ENCODE measurements at regions not wholly inside any gene's neighbourhood (a gene's known extent, or its start where the extent isn't known, plus 50 kb on each side); places are given as distances from the start of the nearest gene placed in this dataset.

DNA sequence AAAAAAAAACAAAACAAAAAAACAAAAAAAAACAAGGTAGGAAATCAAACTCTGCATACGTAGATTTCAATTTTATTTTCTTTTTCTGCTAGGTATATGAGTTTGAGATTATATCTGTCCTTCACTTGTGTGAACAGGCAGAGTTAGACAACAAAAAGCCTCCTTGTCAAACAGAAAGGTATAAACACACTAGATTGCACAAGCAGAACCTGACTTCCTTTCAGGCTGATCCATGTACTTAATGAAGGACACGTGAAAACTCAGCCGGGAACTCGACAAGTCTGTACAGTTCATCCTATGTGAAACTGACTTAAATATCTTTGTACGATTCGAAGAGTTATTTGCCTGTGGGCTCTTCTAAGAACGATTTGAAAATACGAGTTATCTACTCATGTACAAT lies 254.1 kb downstream of the ARL4A start:
- H3K27me3 Mint-ChIP-seq = peaks cover 3% of the 10 kb centered on the region
- H3K27ac Mint-ChIP-seq = no peak overlapping the region
- no peak for DNase-seq
- no peaks in the 10 kb centered on the region for H3K36me3 Mint-ChIP-seq (ENCODE audit: low read depth)
- H3K9me3 Mint-ChIP-seq = no peaks in the 10 kb centered on the region
- H3K4me1 Mint-ChIP-seq (ENCODE audit: low read depth) = no peaks in the 10 kb centered on the region
- no peak overlapping the region for H3K4me3 Mint-ChIP-seq

DNA sequence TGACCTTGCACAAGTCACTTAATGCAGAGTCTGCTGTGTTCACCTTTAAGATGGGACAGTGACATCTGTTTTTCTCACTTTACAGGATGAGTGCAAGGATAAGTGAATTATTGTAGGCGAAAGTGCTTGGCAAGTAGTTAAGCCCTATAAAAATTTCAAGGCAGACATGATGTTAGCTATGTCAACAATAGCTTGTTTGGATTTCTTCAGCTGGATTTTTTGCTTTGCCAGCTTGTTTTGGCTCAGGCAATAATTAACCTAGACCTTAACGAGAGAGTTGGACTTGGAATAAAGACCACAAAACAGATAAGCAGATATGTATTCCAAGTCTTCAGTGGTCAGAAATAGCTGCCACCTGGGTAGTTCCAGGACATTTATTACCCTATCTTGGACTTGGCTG lies 255.2 kb downstream of the ARL4A start:
- H3K36me3 Mint-ChIP-seq (ENCODE audit: low read depth) = no peaks in the 10 kb centered on the region
- no peaks in the 10 kb centered on the region for H3K9me3 Mint-ChIP-seq
- no peaks in the 10 kb centered on the region for H3K4me1 Mint-ChIP-seq (ENCODE audit: low read depth)
- H3K4me3 Mint-ChIP-seq = no peak overlapping the region
- no peak overlapping the region for H3K27ac Mint-ChIP-seq
- DNase-seq = no peak
- peaks cover 3% of the 10 kb centered on the region for H3K27me3 Mint-ChIP-seq

DNA sequence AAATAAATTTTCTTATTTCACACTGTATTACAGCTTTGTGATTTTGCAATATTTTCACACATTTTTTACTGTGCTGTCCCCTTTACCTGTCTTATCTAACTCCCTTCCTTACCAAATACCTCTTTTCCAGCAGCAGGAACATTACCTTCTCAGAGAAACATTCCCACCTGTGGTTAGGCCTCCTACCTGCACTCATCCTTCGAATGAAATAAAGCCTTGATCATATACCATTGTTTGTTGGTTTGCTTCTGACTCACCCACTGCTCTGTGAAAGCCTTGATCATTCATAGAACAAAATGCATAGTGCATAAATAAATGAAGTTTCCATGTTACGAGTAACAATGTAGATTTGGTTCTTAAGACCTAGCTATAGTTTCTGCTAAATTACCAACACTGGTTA lies 256.3 kb downstream of the ARL4A start:
- no peak overlapping the region for H3K4me3 Mint-ChIP-seq
- H3K4me1 Mint-ChIP-seq (ENCODE audit: low read depth) = no peaks in the 10 kb centered on the region
- peaks cover 3% of the 10 kb centered on the region for H3K27me3 Mint-ChIP-seq
- DNase-seq = no peak
- no peaks in the 10 kb centered on the region for H3K9me3 Mint-ChIP-seq
- H3K36me3 Mint-ChIP-seq (ENCODE audit: low read depth) = no peaks in the 10 kb centered on the region
- no peak overlapping the region for H3K27ac Mint-ChIP-seq

DNA sequence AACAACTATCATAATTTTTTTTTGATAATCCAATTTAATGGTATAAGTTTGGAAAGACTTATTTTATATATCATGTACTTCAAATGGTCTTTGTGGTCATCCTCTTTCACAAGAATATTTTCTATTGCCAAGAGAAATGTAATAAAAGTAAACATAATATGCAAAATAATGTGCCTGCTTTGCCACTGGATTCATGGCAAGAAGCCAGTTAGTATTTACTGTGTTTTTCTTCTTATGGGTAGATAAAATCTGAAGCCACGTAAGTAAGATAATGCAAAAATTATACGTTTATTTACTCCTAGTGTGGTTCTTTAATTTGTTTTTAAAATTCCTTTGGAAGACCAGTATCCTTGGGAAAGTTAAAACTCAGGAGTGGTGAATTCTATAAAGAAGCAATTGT lies 258.5 kb downstream of the ARL4A start:
- Mint-ChIP-seq H3K27me3 (peaks cover under 1% of the 10 kb centered on the region), H3K4me1 (ENCODE audit: low read depth) (no peaks in the 10 kb centered on the region), H3K4me3 (no peak overlapping the region), H3K9me3 (no peaks in the 10 kb centered on the region), H3K27ac (no peak overlapping the region), H3K36me3 (ENCODE audit: low read depth) (no peaks in the 10 kb centered on the region)
- DNase-seq = no peak

DNA sequence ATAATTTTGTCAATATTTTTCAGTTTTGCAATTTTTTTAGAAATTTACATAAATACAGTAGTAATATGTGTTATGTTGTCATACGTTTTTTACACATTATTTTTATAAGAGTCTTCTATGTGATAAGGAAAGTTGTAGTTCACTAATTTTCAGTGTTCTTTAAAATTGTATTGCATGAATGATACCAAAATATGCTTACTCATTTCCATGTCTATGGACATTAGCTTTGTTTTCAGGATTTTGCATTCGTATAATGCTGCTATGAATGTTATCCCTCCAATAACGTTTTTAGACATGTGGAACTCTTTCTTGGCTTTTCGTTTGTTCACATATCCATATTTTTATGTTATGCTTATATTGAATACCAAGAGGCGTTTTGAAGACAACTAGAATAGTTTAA lies 260.0 kb downstream of the ARL4A start:
- H3K9me3 Mint-ChIP-seq = no peaks in the 10 kb centered on the region

DNA sequence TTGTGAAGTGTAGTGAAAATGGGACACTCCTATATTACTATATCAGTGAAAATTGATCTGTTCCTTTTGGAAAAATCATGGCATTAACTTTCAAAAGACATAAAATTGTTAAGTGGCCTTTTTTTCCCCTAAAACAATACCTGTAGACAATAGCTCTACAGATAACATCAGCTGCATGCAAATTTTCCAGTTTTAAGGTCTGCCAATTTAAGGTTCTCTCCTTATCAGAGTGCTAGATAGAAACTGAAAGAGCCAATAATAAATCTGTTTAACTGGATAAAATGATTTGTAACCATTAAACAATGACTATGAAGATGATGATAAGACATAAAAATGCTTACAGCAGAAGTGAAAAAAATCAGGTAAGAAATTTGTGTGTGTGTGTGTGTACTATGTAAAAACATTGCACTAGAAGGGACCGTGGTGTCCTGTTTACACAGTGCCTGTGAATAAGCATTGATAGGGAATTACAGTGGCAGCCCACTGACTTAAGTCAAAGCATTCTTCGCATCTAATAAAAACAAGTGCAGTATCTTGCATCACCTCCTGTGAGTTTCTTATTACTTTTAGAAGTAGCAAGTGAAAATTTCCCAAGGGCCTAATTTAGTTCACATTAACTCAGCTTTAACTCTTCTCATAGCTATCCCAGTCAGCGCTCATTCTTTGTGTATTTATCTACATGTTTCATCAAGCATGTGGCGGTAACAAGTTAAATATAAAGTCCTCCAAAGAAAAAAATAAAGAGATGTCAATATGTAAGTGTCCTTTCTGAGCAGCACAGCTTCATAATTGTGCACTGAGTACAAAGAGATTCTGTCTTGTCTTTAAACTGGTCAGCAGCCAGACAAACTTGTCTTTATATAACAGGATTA lies 261.9 kb downstream of the ARL4A start:
- Mint-ChIP-seq H3K27ac (no peak overlapping the region), H3K4me3 (no peak overlapping the region), H3K27me3 (peaks cover 3% of the 10 kb centered on the region), H3K9me3 (no peaks in the 10 kb centered on the region), H3K36me3 (ENCODE audit: low read depth) (no peaks in the 10 kb centered on the region), H3K4me1 (ENCODE audit: low read depth) (no peaks in the 10 kb centered on the region)
- DNase-seq = no peak

More for the DNA sequence above, 260.0 kb downstream of the ARL4A start:
- no peak overlapping the region for H3K4me3 Mint-ChIP-seq
- H3K27ac Mint-ChIP-seq = no peak overlapping the region
- H3K36me3 Mint-ChIP-seq (ENCODE audit: low read depth) = no peaks in the 10 kb centered on the region
- H3K27me3 Mint-ChIP-seq = peaks cover 3% of the 10 kb centered on the region
- DNase-seq = no peak
- no peaks in the 10 kb centered on the region for H3K4me1 Mint-ChIP-seq (ENCODE audit: low read depth)

DNA sequence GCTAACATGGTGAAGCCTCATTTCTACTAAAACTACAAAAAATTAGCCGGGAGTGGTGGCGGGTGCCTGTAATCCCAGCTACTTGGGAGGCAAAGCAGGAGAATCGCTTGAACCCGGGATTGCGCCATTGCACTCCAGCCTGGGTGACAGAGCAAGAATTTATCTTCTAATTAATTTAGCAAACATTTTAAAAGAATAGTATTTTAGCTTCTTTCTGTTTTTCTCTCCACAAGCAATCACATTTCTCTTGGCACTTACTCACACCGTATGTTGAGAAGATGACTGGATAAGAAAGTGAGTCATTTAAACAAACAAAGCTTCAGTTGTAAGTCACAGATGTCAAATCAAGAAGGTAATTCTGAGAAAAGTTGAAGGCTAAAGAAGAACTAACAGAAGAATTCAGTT lies 264.0 kb downstream of the ARL4A start:
- Mint-ChIP-seq H3K4me3 (no peak overlapping the region), H3K27ac (no peak overlapping the region), H3K9me3 (no peaks in the 10 kb centered on the region), H3K4me1 (ENCODE audit: low read depth) (no peaks in the 10 kb centered on the region), H3K36me3 (ENCODE audit: low read depth) (no peaks in the 10 kb centered on the region), H3K27me3 (peaks cover 3% of the 10 kb centered on the region)
- no peak for DNase-seq

DNA sequence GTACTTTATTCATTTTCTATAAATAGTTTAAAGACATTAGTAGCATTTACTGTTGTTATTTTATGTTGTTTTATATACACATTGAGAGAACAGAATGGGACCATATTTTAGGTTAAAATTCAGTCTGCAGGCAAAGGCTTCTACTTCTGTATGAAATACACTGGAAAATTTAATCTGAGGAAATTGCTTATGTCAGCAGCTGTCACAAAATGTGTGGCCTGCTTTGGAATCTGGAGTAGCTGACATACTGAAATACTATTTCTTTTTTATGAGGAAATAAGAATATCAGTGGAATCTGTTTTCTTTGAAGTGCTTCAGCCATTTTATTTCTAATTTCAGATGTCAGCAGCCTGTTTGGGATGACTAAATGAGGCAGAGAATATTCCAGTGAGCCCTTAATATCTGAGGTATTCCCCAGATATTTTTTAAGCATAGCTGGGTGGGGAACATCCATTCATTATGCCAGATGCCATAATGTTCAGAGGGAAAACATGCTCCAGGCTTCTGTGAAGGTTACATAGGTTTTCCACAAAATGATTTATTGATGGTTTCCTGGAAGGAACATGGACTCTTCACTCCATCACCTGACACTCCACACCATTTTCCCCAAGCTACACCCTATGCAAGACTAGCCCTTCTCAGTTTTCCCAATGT lies 267.1 kb downstream of the ARL4A start:
- H3K27me3 Mint-ChIP-seq = peaks cover 4% of the 10 kb centered on the region
- no peak overlapping the region for H3K27ac Mint-ChIP-seq
- no peaks in the 10 kb centered on the region for H3K9me3 Mint-ChIP-seq
- no peaks in the 10 kb centered on the region for H3K36me3 Mint-ChIP-seq (ENCODE audit: low read depth)
- DNase-seq = no peak
- no peaks in the 10 kb centered on the region for H3K4me1 Mint-ChIP-seq (ENCODE audit: low read depth)
- H3K4me3 Mint-ChIP-seq = no peak overlapping the region

DNA sequence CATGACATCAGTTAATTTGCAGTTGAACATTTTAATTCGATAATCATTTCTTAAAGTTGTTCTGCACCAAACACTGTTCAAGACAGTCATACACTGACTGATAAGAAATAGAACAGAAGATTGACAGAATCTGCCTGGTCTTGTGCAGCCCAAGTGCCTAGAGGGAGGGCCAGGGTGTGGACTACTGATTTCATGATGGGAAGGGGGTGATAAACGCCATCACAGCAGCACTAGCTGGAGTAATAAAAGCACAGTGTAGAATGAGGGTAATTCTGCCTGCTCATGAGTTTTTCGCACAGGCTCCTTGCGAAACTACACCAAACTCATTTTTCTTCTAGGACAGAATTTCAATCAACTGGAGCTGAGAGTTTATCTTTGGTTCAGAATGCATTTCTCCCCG lies 270.1 kb downstream of the ARL4A start:
- Mint-ChIP-seq H3K36me3 (ENCODE audit: low read depth) (no peaks in the 10 kb centered on the region), H3K9me3 (no peaks in the 10 kb centered on the region), H3K4me1 (ENCODE audit: low read depth) (no peaks in the 10 kb centered on the region), H3K4me3 (no peak overlapping the region), H3K27ac (no peak overlapping the region), H3K27me3 (peaks cover 12% of the 10 kb centered on the region)
- no peak for DNase-seq

DNA sequence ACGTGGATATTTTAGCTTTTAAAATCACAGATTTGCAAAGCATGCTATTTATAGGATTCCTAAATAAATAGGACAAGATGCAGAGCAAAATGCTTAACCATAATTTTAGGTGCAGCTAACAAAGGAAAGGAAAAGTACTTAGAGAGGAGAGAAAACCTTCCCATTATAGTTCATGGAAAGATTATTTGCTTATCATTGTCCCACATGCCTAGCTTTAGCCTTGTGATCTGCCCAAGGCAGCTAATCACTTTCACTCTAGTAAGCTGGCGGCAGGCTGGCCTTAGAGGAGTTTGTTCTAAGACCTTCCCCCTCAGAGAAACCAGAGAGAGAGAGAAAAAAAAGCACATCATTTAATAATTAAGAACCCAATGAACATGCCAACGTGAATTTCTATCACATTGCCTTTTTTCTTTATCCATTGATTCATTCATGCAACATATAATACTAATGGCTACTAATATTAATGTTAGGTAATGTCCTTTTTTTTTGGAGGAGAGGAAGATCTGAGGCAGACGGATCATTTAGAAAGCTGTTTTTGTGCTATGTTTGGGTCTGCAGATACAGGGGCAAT lies 274.6 kb downstream of the ARL4A start:
- DNase-seq = no peak
- H3K36me3 Mint-ChIP-seq (ENCODE audit: low read depth) = no peaks in the 10 kb centered on the region
- peaks cover 22% of the 10 kb centered on the region for H3K27me3 Mint-ChIP-seq
- no peaks in the 10 kb centered on the region for H3K9me3 Mint-ChIP-seq
- no peaks in the 10 kb centered on the region for H3K4me1 Mint-ChIP-seq (ENCODE audit: low read depth)
- no peak overlapping the region for H3K4me3 Mint-ChIP-seq
- no peak overlapping the region for H3K27ac Mint-ChIP-seq

DNA sequence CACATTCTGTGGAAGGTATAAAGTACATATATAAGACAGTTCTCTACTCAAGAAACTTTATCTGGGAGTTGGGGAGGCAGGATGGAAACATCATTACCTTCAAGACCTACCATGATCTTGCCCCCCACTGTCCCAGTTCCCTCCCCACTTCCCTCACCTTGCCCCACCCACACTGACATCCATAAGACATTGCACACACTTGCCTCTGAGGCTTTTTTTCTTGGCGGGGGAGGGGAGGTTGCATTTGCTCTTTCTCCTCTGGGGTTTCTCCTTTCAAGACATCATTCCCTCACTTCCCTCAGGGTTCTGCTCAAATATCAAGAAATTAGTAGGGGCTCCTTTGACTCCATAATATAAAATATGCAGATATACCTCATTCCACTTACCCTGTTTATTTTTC lies 276.0 kb downstream of the ARL4A start:
- H3K4me1 Mint-ChIP-seq (ENCODE audit: low read depth) = no peaks in the 10 kb centered on the region
- no peak overlapping the region for H3K4me3 Mint-ChIP-seq
- DNase-seq = no peak
- H3K36me3 Mint-ChIP-seq (ENCODE audit: low read depth) = no peaks in the 10 kb centered on the region
- H3K27me3 Mint-ChIP-seq = peaks cover 22% of the 10 kb centered on the region
- no peaks in the 10 kb centered on the region for H3K9me3 Mint-ChIP-seq
- H3K27ac Mint-ChIP-seq = no peak overlapping the region

DNA sequence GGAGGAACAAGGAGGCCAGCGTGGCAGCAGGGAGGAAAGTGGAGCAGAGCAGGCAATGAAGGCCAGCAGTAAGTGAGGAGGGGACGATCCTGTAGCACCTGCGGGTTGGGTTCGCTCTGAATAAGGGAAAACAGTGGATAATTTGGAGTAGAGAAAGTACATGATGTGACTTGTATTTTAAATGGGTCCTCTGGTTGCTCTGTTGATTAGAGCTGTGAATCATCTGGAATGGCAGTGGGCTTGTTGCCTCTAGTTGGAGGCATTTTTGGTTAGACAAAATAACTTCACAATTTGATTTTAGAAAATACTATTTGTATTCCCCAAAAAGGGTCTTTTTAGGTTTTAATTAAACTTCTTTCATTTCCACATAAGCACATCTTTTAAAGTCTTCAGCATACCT lies 277.4 kb downstream of the ARL4A start:
- H3K4me1 Mint-ChIP-seq (ENCODE audit: low read depth) = no peaks in the 10 kb centered on the region
- H3K36me3 Mint-ChIP-seq (ENCODE audit: low read depth) = no peaks in the 10 kb centered on the region
- DNase-seq = no peak
- peaks cover 17% of the 10 kb centered on the region for H3K27me3 Mint-ChIP-seq
- no peaks in the 10 kb centered on the region for H3K9me3 Mint-ChIP-seq
- no peak overlapping the region for H3K27ac Mint-ChIP-seq
- H3K4me3 Mint-ChIP-seq = no peak overlapping the region

DNA sequence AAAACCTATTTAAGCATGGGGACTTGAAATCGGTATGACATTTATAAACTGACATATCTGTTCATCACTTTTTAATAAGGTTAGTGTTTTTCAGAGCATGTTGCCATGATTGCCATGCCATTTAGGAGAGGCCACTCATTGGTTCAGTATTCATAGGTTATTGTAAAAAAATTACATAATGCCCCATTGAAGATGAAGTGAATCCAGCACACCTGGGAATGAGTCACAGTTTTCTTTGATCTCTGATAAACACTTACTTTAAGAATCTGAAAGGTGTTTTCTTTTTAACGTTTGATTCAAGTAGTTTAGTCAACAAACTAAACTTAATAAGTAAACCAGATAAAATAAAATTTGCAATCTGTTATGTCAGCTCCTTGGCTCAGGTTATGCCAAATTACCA lies 278.3 kb downstream of the ARL4A start:
- H3K9me3 Mint-ChIP-seq = no peaks in the 10 kb centered on the region
- no peak overlapping the region for H3K4me3 Mint-ChIP-seq
- H3K27me3 Mint-ChIP-seq = peaks cover 13% of the 10 kb centered on the region
- H3K4me1 Mint-ChIP-seq (ENCODE audit: low read depth) = no peaks in the 10 kb centered on the region
- H3K36me3 Mint-ChIP-seq (ENCODE audit: low read depth) = no peaks in the 10 kb centered on the region
- DNase-seq = no peak
- H3K27ac Mint-ChIP-seq = no peak overlapping the region

DNA sequence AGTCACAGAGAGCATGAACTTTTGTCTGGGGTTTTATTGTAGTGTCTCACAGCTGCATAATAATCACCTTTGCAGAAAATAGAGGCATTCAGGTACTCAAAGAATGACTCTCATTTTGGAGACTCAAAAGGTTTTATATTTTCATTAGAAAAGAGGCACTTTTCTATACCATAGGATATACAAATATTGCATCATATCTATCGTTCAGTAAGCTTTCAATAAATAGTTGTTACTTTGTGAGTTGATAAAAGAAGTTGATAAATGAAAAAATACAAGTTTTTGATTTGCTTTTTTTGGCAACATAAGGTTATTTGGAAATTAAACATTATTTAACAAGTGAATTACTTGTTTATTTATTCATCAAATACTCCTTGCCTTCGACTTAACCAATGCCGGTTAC lies 279.9 kb downstream of the ARL4A start:
- no peaks in the 10 kb centered on the region for H3K9me3 Mint-ChIP-seq
- no peak overlapping the region for H3K4me3 Mint-ChIP-seq
- no peak for DNase-seq
- no peaks in the 10 kb centered on the region for H3K4me1 Mint-ChIP-seq (ENCODE audit: low read depth)
- peaks cover 21% of the 10 kb centered on the region for H3K27me3 Mint-ChIP-seq
- no peaks in the 10 kb centered on the region for H3K36me3 Mint-ChIP-seq (ENCODE audit: low read depth)
- no peak overlapping the region for H3K27ac Mint-ChIP-seq

DNA sequence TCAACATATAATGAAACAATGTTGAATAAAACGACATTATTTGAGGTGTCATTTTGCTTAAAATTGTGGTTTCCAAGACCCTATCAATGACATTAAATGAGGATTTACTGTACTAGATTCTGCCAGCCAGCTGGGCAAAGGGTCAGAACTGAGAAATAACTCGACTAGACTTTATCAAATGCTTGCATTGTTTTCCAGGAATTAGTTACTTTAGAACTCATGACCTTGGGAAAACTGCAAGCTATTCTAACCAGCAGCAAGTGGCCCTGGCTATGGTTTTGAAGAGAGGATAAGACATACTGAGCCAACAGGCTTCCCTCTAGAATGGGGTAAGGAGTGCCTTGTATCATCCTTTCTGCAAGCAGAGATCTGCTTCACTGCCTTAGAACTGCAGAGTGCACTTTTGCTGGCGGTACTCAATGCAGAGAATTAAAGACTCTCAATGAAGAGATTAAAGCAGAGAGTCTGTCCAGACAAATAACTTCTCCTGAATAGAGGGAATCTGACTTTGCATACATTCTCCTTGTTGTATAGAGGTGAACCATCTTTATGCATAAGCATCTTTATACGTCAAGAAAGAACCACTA lies 281.5 kb downstream of the ARL4A start:
- no peak overlapping the region for H3K4me3 Mint-ChIP-seq
- no peaks in the 10 kb centered on the region for H3K36me3 Mint-ChIP-seq (ENCODE audit: low read depth)
- peaks cover 21% of the 10 kb centered on the region for H3K27me3 Mint-ChIP-seq
- DNase-seq = no peak
- no peak overlapping the region for H3K27ac Mint-ChIP-seq
- no peaks in the 10 kb centered on the region for H3K9me3 Mint-ChIP-seq
- H3K4me1 Mint-ChIP-seq (ENCODE audit: low read depth) = no peaks in the 10 kb centered on the region

Measured in activated T-cell treated with anti-CD3 and anti-CD28 coated beads, Interleukin-2, amount 50 U/mL, for 24 hours (primary cell).